ENCODE measurements at regions not wholly inside any gene's neighbourhood (a gene's known extent, or its start where the extent isn't known, plus 50 kb on each side); places are given as distances from the start of the nearest gene placed in this dataset.

- TF ChIP-seq POLR2AphosphoS5 (IDR thresholded peaks at IDR 0.05) (no peak), CTCF (IDR thresholded peaks at IDR 0.05) (no peak), POLR2A (IDR thresholded peaks at IDR 0.05) (no peak)
These were observed 53.5 kb upstream of the SLC22A15 start for GRCh38 chr1:115922801-115923200.

Measured in suprapubic skin (tissue), 4 donors.